Fibroblast of lung (primary cell): ENCODE measurements at regions not wholly inside any gene's neighbourhood (a gene's known extent, or its start where the extent isn't known, plus 50 kb on each side); places are given as distances from the start of the nearest gene placed in this dataset.

Source experiments
- DNase-seq, 2 donors: peaks; one replicate each; pipeline versions ENCODE4 v3.0.0 to v3.0.0-alpha.2; 2010; ENCODE audit warnings: low read depth in 2 of 2
- H2AFZ ChIP-seq: 2 replicates; pipeline ENCODE4 v1.5.1; 2012; ENCODE audit warnings: low read length, control low read depth, inconsistent platforms
- H3K27ac ChIP-seq: 2 replicates; pipeline ENCODE4 v1.5.1; 2011; ENCODE audit warnings: low read length, control low read depth; ENCODE audit not compliant: insufficient read depth
- H3K27me3 ChIP-seq: 2 replicates; pipeline ENCODE4 v1.5.1; 2011; ENCODE audit warnings: mild to moderate bottlenecking, low read length; ENCODE audit not compliant: control insufficient read depth, insufficient read depth
- H3K36me3 ChIP-seq: 2 replicates; pipeline ENCODE4 v1.5.1; 2011; ENCODE audit warnings: low read length; ENCODE audit not compliant: control insufficient read depth, insufficient read depth
- H3K4me1 ChIP-seq: 2 replicates; pipeline ENCODE4 v1.5.1; 2011; ENCODE audit warnings: low read length; ENCODE audit not compliant: control insufficient read depth, insufficient read depth; ENCODE audit errors: extremely low read depth
- H3K4me2 ChIP-seq: 2 replicates; pipeline ENCODE4 v1.5.1; 2011; ENCODE audit warnings: low read length, control low read depth; ENCODE audit not compliant: insufficient read depth; ENCODE audit errors: extremely low read depth
- H3K4me3 ChIP-seq, 4 experiments: fragments of 200-600 bp in 1 of 4; sonication (generic) in 1 of 4; replicated peaks in 1 of 4; 2 replicates each; pipeline ENCODE4 v1.5.1; 2011 to 2016; ENCODE audit warnings: low read length in 4 of 4, low read depth in 3 of 4, mild to moderate bottlenecking in 3 of 4, control low read depth in 2 of 4, inconsistent platforms in 1 of 4, mixed read lengths in 1 of 4; ENCODE audit not compliant: insufficient read depth in 1 of 4; ENCODE audit errors: control extremely low read depth in 1 of 4
- H3K79me2 ChIP-seq: 2 replicates; pipeline ENCODE4 v1.5.1; 2012; ENCODE audit warnings: mild to moderate bottlenecking, low read length, inconsistent platforms; ENCODE audit not compliant: control insufficient read depth, insufficient read depth
- H3K9ac ChIP-seq: 2 replicates; pipeline ENCODE4 v1.5.1; 2011; ENCODE audit warnings: mild to moderate bottlenecking, low read length, control low read depth; ENCODE audit not compliant: insufficient read depth
- H3K9me3 ChIP-seq: 2 replicates; pipeline ENCODE4 v1.5.1; 2012; ENCODE audit warnings: low read depth, low read length; ENCODE audit not compliant: control insufficient read depth, insufficient read depth
- H4K20me1 ChIP-seq: 2 replicates; pipeline ENCODE4 v1.5.1; 2011; ENCODE audit warnings: low read length; ENCODE audit not compliant: control insufficient read depth, insufficient read depth; ENCODE audit errors: extremely low read depth
- EZH2 ChIP-seq: IDR thresholded peaks from 2 replicates; pipeline ENCODE4 v1.5.1; 2012; ENCODE audit warnings: low read length, control low read depth, mild to moderate bottlenecking; ENCODE audit errors: missing control alignments
- TF ChIP-seq, protein P1 (sequence below), 2 donors: IDR thresholded peaks in 1 of 2; conservative IDR thresholded peaks in 1 of 2; 1 replicate in 1 of 2; 2 replicates in 1 of 2; pipeline ENCODE4 v1.5.1; 2011 to 2012; ENCODE audit warnings: low read length in 2 of 2, control low read depth in 1 of 2, inconsistent platforms in 1 of 2, low read depth in 1 of 2, mild to moderate bottlenecking in 1 of 2

DNA sequence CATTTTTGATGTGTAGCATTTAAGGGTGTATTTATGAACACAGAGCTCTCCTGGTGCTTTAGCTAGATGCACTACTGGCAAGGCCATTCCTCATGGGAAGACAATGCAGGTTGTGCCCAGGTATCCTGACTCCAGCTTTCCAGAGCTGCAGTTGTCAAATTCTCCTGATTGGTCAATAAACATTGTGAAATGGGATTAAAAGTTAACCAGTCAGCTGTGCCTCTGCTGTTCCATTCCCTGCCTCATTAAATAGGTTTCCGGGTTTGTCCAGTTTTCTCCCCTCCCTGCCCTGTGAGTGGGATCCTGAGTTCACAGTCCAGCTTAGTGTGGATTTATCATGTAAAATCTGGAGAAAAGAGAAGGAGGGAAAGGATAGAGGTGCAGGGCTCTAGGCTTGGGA, 207.3 kb downstream of the SQOR start:
- DNase-seq, result no peak
- Histone ChIP-seq H3K4me2 (no peak overlapping the region), H3K4me3 (no peak overlapping the region), H3K36me3 (no peaks in the 10 kb centered on the region), H3K9ac (no peak overlapping the region), H3K4me1 (no peaks in the 10 kb centered on the region), H3K27ac (no peak overlapping the region), H3K27me3 (no peaks in the 10 kb centered on the region), H2AFZ (no peak overlapping the region), H3K9me3 (no peaks in the 10 kb centered on the region), H4K20me1 (no peaks in the 10 kb centered on the region), H3K79me2 (no peaks in the 10 kb centered on the region)
- TF ChIP-seq, protein P1, sequence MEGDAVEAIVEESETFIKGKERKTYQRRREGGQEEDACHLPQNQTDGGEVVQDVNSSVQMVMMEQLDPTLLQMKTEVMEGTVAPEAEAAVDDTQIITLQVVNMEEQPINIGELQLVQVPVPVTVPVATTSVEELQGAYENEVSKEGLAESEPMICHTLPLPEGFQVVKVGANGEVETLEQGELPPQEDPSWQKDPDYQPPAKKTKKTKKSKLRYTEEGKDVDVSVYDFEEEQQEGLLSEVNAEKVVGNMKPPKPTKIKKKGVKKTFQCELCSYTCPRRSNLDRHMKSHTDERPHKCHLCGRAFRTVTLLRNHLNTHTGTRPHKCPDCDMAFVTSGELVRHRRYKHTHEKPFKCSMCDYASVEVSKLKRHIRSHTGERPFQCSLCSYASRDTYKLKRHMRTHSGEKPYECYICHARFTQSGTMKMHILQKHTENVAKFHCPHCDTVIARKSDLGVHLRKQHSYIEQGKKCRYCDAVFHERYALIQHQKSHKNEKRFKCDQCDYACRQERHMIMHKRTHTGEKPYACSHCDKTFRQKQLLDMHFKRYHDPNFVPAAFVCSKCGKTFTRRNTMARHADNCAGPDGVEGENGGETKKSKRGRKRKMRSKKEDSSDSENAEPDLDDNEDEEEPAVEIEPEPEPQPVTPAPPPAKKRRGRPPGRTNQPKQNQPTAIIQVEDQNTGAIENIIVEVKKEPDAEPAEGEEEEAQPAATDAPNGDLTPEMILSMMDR (conservative IDR thresholded peaks at IDR 0.05 in 1 of 2, IDR thresholded peaks at IDR 0.05 in 1 of 2; ENCODE audit: low read depth in 1 of 2, low read length in 2 of 2), result no peak
- no peak for TF ChIP-seq EZH2

GRCh38 chr15:45847645-45848044, 212.8 kb downstream of the SQOR start:
- DNase-seq, result no peak
- no peaks in the 10 kb centered on the region for H3K36me3 ChIP-seq
- no peak overlapping the region for H3K27ac ChIP-seq
- no peak overlapping the region for H3K4me2 ChIP-seq
- H3K4me3 ChIP-seq, result no peak overlapping the region
- no peaks in the 10 kb centered on the region for H3K9me3 ChIP-seq
- TF ChIP-seq, protein P1 (conservative IDR thresholded peaks at IDR 0.05 in 1 of 2, IDR thresholded peaks at IDR 0.05 in 1 of 2; ENCODE audit: low read depth in 1 of 2, low read length in 2 of 2), result no peak
- no peak for TF ChIP-seq EZH2
- no peaks in the 10 kb centered on the region for H3K79me2 ChIP-seq
- no peaks in the 10 kb centered on the region for H3K4me1 ChIP-seq
- H2AFZ ChIP-seq, result no peak overlapping the region
- no peak overlapping the region for H3K9ac ChIP-seq
- H4K20me1 ChIP-seq, result no peaks in the 10 kb centered on the region
- H3K27me3 ChIP-seq, result no peaks in the 10 kb centered on the region

DNA sequence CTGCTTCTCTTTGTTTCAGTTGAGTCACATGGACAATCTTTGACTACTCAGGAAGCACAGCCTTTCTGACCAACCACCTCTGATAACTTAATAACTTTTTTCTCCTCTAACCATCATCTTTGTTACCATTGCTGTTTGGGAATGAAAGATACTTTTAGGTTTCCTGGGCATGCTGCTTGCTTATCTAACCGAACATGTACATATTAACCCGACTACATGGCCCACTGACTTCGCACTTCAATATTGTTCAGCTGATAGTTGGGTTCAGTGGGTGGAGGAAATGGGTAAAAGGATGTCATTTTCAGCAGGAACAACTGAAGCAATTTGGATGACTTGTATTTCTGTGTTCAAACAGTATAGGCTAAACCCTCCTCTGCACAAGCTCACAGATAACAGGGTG, 214.3 kb downstream of the SQOR start:
- peaks cover 2% of the 10 kb centered on the region for H4K20me1 ChIP-seq
- H3K4me1 ChIP-seq, result no peaks in the 10 kb centered on the region
- no peaks in the 10 kb centered on the region for H3K27me3 ChIP-seq
- no peak overlapping the region for H3K4me3 ChIP-seq
- DNase-seq, result no peak
- no peaks in the 10 kb centered on the region for H3K9me3 ChIP-seq
- TF ChIP-seq EZH2, result no peak
- TF ChIP-seq, protein P1 (conservative IDR thresholded peaks at IDR 0.05 in 1 of 2, IDR thresholded peaks at IDR 0.05 in 1 of 2; ENCODE audit: low read depth in 1 of 2, low read length in 2 of 2), result no peak
- no peaks in the 10 kb centered on the region for H3K79me2 ChIP-seq
- no peak overlapping the region for H3K4me2 ChIP-seq
- H2AFZ ChIP-seq, result no peak overlapping the region
- H3K9ac ChIP-seq, result no peak overlapping the region
- H3K36me3 ChIP-seq, result no peaks in the 10 kb centered on the region
- no peak overlapping the region for H3K27ac ChIP-seq
